ENCODE measurements at regions not wholly inside any gene's neighbourhood (a gene's known extent, or its start where the extent isn't known, plus 50 kb on each side); places are given as distances from the start of the nearest gene placed in this dataset.
A peak's percentile ranks its signal among the peaks of the same experiment; 100 is the strongest.

DNA sequence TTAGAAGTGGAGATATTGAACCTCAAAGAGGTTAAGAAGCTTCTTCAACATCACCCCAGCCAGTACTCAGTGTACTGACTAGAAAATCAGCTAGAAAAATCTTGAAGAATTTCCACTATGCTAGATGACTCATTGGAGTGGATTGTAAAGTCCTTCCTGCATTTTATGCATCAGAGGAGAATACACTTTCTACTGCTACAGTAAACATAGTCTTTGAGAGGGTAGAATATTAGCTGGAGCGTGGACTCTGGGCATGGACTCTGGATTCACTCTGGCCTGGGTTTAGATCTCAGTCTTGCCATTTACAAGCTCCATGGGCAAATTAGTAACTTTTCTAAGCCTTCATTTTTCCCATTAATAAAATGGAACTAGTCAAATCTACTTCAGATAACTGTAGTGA is 215.9 kb downstream of the IRS1 start (continued):
- TF ChIP-seq, protein P1, sequence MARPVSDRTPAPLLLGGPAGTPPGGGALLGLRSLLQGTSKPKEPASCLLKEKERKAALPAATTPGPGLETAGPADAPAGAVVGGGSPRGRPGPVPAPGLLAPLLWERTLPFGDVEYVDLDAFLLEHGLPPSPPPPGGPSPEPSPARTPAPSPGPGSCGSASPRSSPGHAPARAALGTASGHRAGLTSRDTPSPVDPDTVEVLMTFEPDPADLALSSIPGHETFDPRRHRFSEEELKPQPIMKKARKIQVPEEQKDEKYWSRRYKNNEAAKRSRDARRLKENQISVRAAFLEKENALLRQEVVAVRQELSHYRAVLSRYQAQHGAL (CRISPR knock-in tag; IDR thresholded peaks at IDR 0.05; ENCODE audit: not compliant biosample characterization) = peak; percentile 27
- TF ChIP-seq GZF1 (CRISPR knock-in tag; IDR thresholded peaks at IDR 0.05) (no peak), GABPA (IDR thresholded peaks at IDR 0.05; ENCODE audit: low read depth, low read length) (no peak), GABPA (CRISPR knock-in tag; IDR thresholded peaks at IDR 0.05; ENCODE audit: low read depth) (peak; percentile 33; the same call in 1 of the 2 replicates), PHF20 (CRISPR knock-in tag; IDR thresholded peaks at IDR 0.05) (no peak), MBD4 (IDR thresholded peaks at IDR 0.05; ENCODE audit: borderline replicate concordance, low read length) (peak; percentile 64; the same call in 1 of the 2 replicates), ZKSCAN5 (CRISPR knock-in tag; IDR thresholded peaks at IDR 0.05) (peak; percentile 79; the same call in 1 of the 2 replicates), SMAD1 (CRISPR knock-in tag; IDR thresholded peaks at IDR 0.05; ENCODE audit: borderline replicate concordance, low read depth) (no peak), ZNF552 (CRISPR knock-in tag; IDR thresholded peaks at IDR 0.05; ENCODE audit: borderline replicate concordance) (no peak), BHLHE40 (IDR thresholded peaks at IDR 0.05; ENCODE audit: low read length) (no peak), TCF12 (IDR thresholded peaks at IDR 0.05) (no peak), TCF12 (CRISPR knock-in tag; IDR thresholded peaks at IDR 0.05) (no peak), RARA (CRISPR knock-in tag; IDR thresholded peaks at IDR 0.05) (peak; percentile 83), ZBTB7B (CRISPR knock-in tag; IDR thresholded peaks at IDR 0.05) (0 out of 2 replicates have a peak, but pooled peaks have one; percentile 28), DMAP1 (CRISPR knock-in tag; IDR thresholded peaks at IDR 0.05) (peak; percentile 46; the same call in 1 of the 2 replicates), PPARG (CRISPR knock-in tag; conservative IDR thresholded peaks at IDR 0.05) (peak; percentile 79), ZSCAN9 (CRISPR knock-in tag; IDR thresholded peaks at IDR 0.05; ENCODE audit: borderline replicate concordance) (peak; percentile 29; the same call in 1 of the 2 replicates), SALL2 (CRISPR knock-in tag; IDR thresholded peaks at IDR 0.05) (no peak), ZNF879 (CRISPR knock-in tag; IDR thresholded peaks at IDR 0.05) (no peak), DPF2 (CRISPR knock-in tag; IDR thresholded peaks at IDR 0.05; ENCODE audit: borderline replicate concordance, low read depth) (peak; percentile 74; the same call in 1 of the 2 replicates), HDAC2 (CRISPR knock-in tag; IDR thresholded peaks at IDR 0.05) (peak; percentile 89), ZNF614 (CRISPR knock-in tag; IDR thresholded peaks at IDR 0.05; ENCODE audit: borderline replicate concordance) (peak; percentile 86), PAWR (CRISPR knock-in tag; IDR thresholded peaks at IDR 0.05; ENCODE audit: borderline replicate concordance) (no peak)
- TF ChIP-seq, protein P2, sequence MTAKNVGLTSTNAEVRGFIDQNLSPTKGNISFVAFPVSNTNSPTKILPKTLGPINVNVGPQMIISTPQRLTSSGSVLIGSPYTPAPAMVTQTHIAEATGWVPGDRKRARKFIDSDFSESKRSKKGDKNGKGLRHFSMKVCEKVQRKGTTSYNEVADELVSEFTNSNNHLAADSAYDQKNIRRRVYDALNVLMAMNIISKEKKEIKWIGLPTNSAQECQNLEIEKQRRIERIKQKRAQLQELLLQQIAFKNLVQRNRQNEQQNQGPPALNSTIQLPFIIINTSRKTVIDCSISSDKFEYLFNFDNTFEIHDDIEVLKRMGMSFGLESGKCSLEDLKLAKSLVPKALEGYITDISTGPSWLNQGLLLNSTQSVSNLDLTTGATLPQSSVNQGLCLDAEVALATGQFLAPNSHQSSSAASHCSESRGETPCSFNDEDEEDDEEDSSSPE (CRISPR knock-in tag; IDR thresholded peaks at IDR 0.05) = no peak
- TF ChIP-seq, protein P3, sequence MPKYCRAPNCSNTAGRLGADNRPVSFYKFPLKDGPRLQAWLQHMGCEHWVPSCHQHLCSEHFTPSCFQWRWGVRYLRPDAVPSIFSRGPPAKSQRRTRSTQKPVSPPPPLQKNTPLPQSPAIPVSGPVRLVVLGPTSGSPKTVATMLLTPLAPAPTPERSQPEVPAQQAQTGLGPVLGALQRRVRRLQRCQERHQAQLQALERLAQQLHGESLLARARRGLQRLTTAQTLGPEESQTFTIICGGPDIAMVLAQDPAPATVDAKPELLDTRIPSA (CRISPR knock-in tag; IDR thresholded peaks at IDR 0.05; ENCODE audit: borderline replicate concordance) = no peak
- TF ChIP-seq, protein P4, sequence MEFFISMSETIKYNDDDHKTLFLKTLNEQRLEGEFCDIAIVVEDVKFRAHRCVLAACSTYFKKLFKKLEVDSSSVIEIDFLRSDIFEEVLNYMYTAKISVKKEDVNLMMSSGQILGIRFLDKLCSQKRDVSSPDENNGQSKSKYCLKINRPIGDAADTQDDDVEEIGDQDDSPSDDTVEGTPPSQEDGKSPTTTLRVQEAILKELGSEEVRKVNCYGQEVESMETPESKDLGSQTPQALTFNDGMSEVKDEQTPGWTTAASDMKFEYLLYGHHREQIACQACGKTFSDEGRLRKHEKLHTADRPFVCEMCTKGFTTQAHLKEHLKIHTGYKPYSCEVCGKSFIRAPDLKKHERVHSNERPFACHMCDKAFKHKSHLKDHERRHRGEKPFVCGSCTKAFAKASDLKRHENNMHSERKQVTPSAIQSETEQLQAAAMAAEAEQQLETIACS (CRISPR knock-in tag; IDR thresholded peaks at IDR 0.05) = no peak
- TF ChIP-seq, protein P5, sequence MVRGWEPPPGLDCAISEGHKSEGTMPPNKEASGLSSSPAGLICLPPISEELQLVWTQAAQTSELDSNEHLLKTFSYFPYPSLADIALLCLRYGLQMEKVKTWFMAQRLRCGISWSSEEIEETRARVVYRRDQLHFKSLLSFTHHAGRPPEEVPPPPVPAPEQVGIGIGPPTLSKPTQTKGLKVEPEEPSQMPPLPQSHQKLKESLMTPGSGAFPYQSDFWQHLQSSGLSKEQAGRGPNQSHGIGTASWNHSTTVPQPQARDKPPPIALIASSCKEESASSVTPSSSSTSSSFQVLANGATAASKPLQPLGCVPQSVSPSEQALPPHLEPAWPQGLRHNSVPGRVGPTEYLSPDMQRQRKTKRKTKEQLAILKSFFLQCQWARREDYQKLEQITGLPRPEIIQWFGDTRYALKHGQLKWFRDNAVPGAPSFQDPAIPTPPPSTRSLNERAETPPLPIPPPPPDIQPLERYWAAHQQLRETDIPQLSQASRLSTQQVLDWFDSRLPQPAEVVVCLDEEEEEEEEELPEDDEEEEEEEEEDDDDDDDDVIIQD (CRISPR knock-in tag; IDR thresholded peaks at IDR 0.05; ENCODE audit: low read depth) = peak; percentile 100
